CD4-positive, alpha-beta T cell (primary cell): ENCODE measurements at regions not wholly inside any gene's neighbourhood (a gene's known extent, or its start where the extent isn't known, plus 50 kb on each side); places are given as distances from the start of the nearest gene placed in this dataset.

Source experiments
- ATAC-seq: fragments of 200-7000 bp; cut with Tn5 transposase; one replicate; pipeline ENCODE4 v1.10.0; 2022; ENCODE audit warnings: mild to moderate bottlenecking; ENCODE audit not compliant: poor library complexity
- CTCF ChIA-PET: fragments of 350-600 bp; sonication (Branson Sonifier 250); formaldehyde crosslinking; loops from one replicate; lab custom pipeline; 2021; ENCODE audit warnings: antibody characterized with exemption, inconsistent platforms; lab: Charles Lee
- POLR2A ChIA-PET: fragments of 350-600 bp; sonication (Branson Sonifier 250); formaldehyde crosslinking; loops from one replicate; lab custom pipeline; 2021; ENCODE audit warnings: antibody characterized with exemption, inconsistent platforms; lab: Charles Lee
- DNase-seq, 14 experiments: peaks; one replicate each; pipeline ENCODE4 v3.0.0-alpha.2; 2013 to 2020; ENCODE audit warnings: mixed read lengths in 2 of 14
- H3K27ac ChIP-seq, 2 donors: one replicate each; pipeline versions ENCODE4 v1.5.1 to v1.7.0; 2013; ENCODE audit warnings: low read length in 2 of 2, low read depth in 1 of 2, mild to moderate bottlenecking in 1 of 2
- H3K27me3 ChIP-seq, 2 experiments: 1 replicate in 1 of 2; 2 replicates in 1 of 2; pipeline versions ENCODE4 v1.6.1 to v1.7.0; 2013; ENCODE audit warnings: low read length in 2 of 2, control low read depth in 1 of 2, mild to moderate bottlenecking in 1 of 2, moderate library complexity in 1 of 2; ENCODE audit not compliant: insufficient read depth in 2 of 2, control insufficient read depth in 1 of 2
- H3K36me3 ChIP-seq: one replicate; pipeline ENCODE4 v1.6.1; 2013; ENCODE audit warnings: low read length, control low read depth; ENCODE audit not compliant: insufficient read depth
- H3K4me1 ChIP-seq: one replicate; pipeline ENCODE4 v1.6.1; 2013; ENCODE audit warnings: low read length, control low read depth; ENCODE audit not compliant: insufficient read depth
- H3K4me3 ChIP-seq: one replicate; pipeline ENCODE4 v1.5.1; 2013; ENCODE audit warnings: mild to moderate bottlenecking, low read length, moderate library complexity
- H3K9me3 ChIP-seq, 2 experiments: 1 replicate in 1 of 2; 2 replicates in 1 of 2; pipeline versions ENCODE4 v1.6.1 to v1.7.0; 2013; ENCODE audit warnings: low read length in 2 of 2, mild to moderate bottlenecking in 2 of 2, control low read depth in 1 of 2, moderate library complexity in 1 of 2; ENCODE audit not compliant: control insufficient read depth in 1 of 2, insufficient read depth in 1 of 2
- H3K27ac Mint-ChIP-seq: one replicate; pipeline ENCODE4 v1.8.0; 2020; ENCODE audit warnings: mixed read lengths
- H3K27me3 Mint-ChIP-seq: one replicate; pipeline ENCODE4 v1.8.0; 2021; ENCODE audit warnings: mixed read lengths
- H3K36me3 Mint-ChIP-seq: one replicate; pipeline ENCODE4 v1.8.0; 2021; ENCODE audit warnings: low read depth, mixed read lengths
- H3K4me1 Mint-ChIP-seq: one replicate; pipeline ENCODE4 v1.8.0; 2021; ENCODE audit warnings: low read depth, mixed read lengths
- H3K4me3 Mint-ChIP-seq: one replicate; pipeline ENCODE4 v1.8.0; 2020; ENCODE audit warnings: mild to moderate bottlenecking, mixed read lengths
- H3K9me3 Mint-ChIP-seq: one replicate; pipeline ENCODE4 v1.8.0; 2020; ENCODE audit warnings: mixed read lengths
- intact Hi-C, 2 experiments: fragments of 100-400 bp; cut with DNase I in 1 of 2; cut with micrococcal nuclease in 1 of 2; formaldehyde crosslinking; loops; one replicate each; pipeline versions ENCODE4 v1.15.1 to v1.9.0; 2023 to 2025; cut with DNase I, micrococcal nuclease
- TF ChIP-seq, protein P1 (sequence below): fragments of 200-600 bp; IDR thresholded peaks from one replicate; pipeline ENCODE4 v1.8.0; 2022; ENCODE audit warnings: antibody characterized with exemption, mild to moderate bottlenecking

DNA sequence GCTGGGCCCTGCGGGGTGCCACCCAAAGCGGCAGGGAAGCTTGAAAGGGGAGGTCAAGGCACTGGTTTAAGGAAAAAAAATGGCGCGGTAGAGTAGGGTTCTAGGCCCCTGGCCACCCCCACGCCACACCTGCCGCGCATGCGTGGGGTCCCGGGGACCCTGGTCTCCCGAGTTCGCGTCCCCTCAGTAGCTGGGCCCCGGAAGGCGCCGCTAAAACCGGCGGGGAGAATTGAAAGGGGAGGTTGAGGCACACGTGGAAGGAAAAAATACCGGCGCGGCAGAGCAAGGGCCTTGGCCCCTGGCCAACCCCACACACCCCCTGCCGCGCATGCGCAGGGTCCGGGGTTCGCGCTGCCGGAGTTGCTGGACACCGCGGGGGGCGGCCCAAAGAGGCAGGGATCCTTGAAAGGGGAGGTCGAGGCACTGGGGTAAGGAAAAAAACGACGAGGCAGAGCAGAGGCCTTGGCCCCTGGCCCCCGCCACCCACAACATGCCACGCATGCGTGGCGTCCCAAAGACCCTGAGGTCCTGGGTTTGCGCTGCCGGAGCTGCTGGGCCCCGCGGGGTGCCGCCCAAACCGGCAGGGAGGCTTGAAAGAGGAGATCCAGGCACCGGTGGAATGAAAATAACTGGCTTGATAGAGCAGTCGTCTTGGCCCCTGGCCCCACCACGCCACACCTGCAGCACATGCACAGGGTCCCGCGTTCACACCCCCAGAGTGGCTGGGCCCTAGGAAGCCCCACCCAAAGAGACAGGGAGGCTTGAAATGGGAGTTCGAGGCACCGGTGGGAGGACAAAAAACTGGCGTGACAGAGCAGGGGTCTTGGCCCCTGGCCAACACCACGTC is 314.5 kb downstream of the ALG10 start:
- Mint-ChIP-seq H3K36me3 (no peaks in the 10 kb centered on the region), H3K4me3 (no peak overlapping the region), H3K27me3 (no peaks in the 10 kb centered on the region), H3K27ac (no peak overlapping the region), H3K4me1 (no peaks in the 10 kb centered on the region), H3K9me3 (no peaks in the 10 kb centered on the region)
- intact Hi-C loops: no loop called here
- CTCF ChIA-PET: no interaction called here
- Histone ChIP-seq H3K27ac (no peak overlapping the region), H3K36me3 (no peaks in the 10 kb centered on the region), H3K4me1 (no peaks in the 10 kb centered on the region), H3K9me3 (peaks cover 8 to 100% of the 10 kb centered on the region in 2 experiments), H3K4me3 (no peak overlapping the region), H3K27me3 (no peaks in the 10 kb centered on the region)
- no peak for DNase-seq
- TF ChIP-seq, protein P1, sequence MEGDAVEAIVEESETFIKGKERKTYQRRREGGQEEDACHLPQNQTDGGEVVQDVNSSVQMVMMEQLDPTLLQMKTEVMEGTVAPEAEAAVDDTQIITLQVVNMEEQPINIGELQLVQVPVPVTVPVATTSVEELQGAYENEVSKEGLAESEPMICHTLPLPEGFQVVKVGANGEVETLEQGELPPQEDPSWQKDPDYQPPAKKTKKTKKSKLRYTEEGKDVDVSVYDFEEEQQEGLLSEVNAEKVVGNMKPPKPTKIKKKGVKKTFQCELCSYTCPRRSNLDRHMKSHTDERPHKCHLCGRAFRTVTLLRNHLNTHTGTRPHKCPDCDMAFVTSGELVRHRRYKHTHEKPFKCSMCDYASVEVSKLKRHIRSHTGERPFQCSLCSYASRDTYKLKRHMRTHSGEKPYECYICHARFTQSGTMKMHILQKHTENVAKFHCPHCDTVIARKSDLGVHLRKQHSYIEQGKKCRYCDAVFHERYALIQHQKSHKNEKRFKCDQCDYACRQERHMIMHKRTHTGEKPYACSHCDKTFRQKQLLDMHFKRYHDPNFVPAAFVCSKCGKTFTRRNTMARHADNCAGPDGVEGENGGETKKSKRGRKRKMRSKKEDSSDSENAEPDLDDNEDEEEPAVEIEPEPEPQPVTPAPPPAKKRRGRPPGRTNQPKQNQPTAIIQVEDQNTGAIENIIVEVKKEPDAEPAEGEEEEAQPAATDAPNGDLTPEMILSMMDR: no peak
- no peak for ATAC-seq
- POLR2A ChIA-PET: no interaction called here

DNA sequence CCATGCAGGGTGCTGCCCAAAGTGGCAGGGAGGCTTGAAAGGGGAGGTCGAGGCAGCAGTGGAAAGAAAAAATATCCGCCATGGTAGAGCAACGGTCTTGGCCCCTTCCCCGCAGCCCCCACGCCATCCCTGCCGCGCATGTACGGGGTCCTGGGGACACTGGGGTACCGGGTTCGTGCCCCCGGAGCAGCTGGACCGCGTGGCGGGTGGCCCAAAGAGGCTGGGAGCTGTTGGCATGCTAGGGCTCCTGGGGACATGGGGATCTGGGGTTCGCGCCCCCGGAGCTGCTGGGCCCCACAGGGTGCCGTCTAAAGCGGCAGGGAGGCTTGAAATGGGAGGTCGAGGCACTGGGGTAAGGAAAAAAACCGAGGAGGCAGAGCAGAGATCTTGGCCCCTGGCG is 316.5 kb downstream of the ALG10 start:
- Histone ChIP-seq H3K4me3 (no peak overlapping the region), H3K36me3 (no peaks in the 10 kb centered on the region), H3K27ac (no peak overlapping the region), H3K9me3 (peaks cover 8 to 100% of the 10 kb centered on the region in 2 experiments), H3K27me3 (no peaks in the 10 kb centered on the region), H3K4me1 (no peaks in the 10 kb centered on the region)
- ATAC-seq (no peak), DNase-seq (no peak)
- ChIA-PET CTCF (no interaction called here), POLR2A (no interaction called here)
- Mint-ChIP-seq H3K4me3 (no peak overlapping the region), H3K27me3 (no peaks in the 10 kb centered on the region), H3K27ac (no peak overlapping the region), H3K9me3 (no peaks in the 10 kb centered on the region), H3K4me1 (no peaks in the 10 kb centered on the region), H3K36me3 (no peaks in the 10 kb centered on the region)
- intact Hi-C loops: no loop called here
- TF ChIP-seq, protein P1: no peak

DNA sequence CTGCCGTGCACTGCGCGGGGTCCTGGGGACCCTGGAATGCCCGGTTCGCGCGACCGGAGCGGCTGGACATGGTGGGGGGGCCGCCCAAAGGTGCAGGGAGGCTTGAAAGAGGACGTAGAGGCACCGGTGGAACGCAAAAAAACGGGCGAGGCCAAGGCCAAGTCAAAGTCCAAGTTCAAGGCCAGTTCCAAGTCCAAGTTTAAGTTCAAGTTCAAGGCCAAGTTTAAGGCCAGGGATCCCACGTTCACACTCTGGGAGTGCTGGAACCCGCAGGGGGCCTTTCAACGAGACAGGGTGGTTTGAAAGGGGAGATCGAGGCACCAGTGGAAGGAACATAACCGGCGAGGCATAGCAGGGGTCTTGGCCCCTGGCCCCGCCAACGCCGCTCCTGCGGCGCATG is 317.6 kb downstream of the ALG10 start:
- Mint-ChIP-seq H3K4me3 (no peak overlapping the region), H3K9me3 (no peaks in the 10 kb centered on the region), H3K4me1 (no peaks in the 10 kb centered on the region), H3K36me3 (no peaks in the 10 kb centered on the region), H3K27ac (no peak overlapping the region), H3K27me3 (no peaks in the 10 kb centered on the region)
- Histone ChIP-seq H3K9me3 (peaks cover 8 to 100% of the 10 kb centered on the region in 2 experiments), H3K4me1 (no peaks in the 10 kb centered on the region), H3K4me3 (no peak overlapping the region), H3K27ac (no peak overlapping the region), H3K27me3 (no peaks in the 10 kb centered on the region), H3K36me3 (no peaks in the 10 kb centered on the region)
- POLR2A ChIA-PET: no interaction called here
- DNase-seq (no peak), ATAC-seq (no peak)
- intact Hi-C loops: no loop called here
- TF ChIP-seq, protein P1: no peak
- CTCF ChIA-PET: no interaction called here
